Caco-2 (cell line): ENCODE measurements at regions not wholly inside any gene's neighbourhood (a gene's known extent, or its start where the extent isn't known, plus 50 kb on each side); places are given as distances from the start of the nearest gene placed in this dataset.

ENCODE experiments used
- BruUV-seq: library from RNA; stranded (reverse); fragments of 400-500 nt; replicated peaks from 2 replicates; lab custom pipeline; 2021; lab: Mats Ljungman, UMichigan
- CTCF ChIA-PET: fragments of 300-600 bp; sonication (Branson Sonifier 250); formaldehyde crosslinking; loops from one replicate; lab custom pipeline; 2022; ENCODE audit warnings: antibody characterized with exemption; lab: Charles Lee
- POLR2A ChIA-PET: fragments of 300-600 bp; sonication (Branson Sonifier 250); formaldehyde crosslinking; loops from one replicate; lab custom pipeline; 2022; ENCODE audit warnings: antibody characterized with exemption; lab: Charles Lee
- DNase-seq, 2 experiments: peaks; one replicate each; pipeline versions ENCODE4 v3.0.0 to v3.0.0-alpha.2; 2020 to 2022
- H3K27me3 ChIP-seq: replicated peaks from 2 replicates; pipeline ENCODE4 v1.6.0; 2011; ENCODE audit warnings: low read length; ENCODE audit not compliant: control insufficient read depth, insufficient read depth
- H3K36me3 ChIP-seq: 2 replicates; pipeline ENCODE4 v1.5.1; 2011; ENCODE audit warnings: low read length; ENCODE audit not compliant: control insufficient read depth, insufficient read depth
- H3K4me1 ChIP-seq: fragments of 250-450 bp; sonication (Bioruptor Pico); 2 replicates; pipeline ENCODE4 v1.5.1; 2020; ENCODE audit warnings: mild to moderate bottlenecking
- H3K4me3 ChIP-seq: 2 replicates; pipeline ENCODE4 v1.5.1; 2011; ENCODE audit warnings: low read depth, mild to moderate bottlenecking, control low read depth, low read length
- H3K9me3 ChIP-seq: fragments of 250-450 bp; sonication (Bioruptor Pico); 2 replicates; pipeline ENCODE4 v1.5.1; 2020; ENCODE audit warnings: mild to moderate bottlenecking, moderate library complexity
- H3K27ac Mint-ChIP-seq: one replicate; pipeline ENCODE4 v1.8.0; 2022; ENCODE audit warnings: mixed read lengths; ENCODE audit not compliant: unreplicated experiment
- H3K27me3 Mint-ChIP-seq: one replicate; pipeline ENCODE4 v1.8.0; 2022; ENCODE audit warnings: mixed read lengths; ENCODE audit not compliant: insufficient read depth, unreplicated experiment
- H3K36me3 Mint-ChIP-seq: one replicate; pipeline ENCODE4 v1.8.0; 2022; ENCODE audit warnings: mild to moderate bottlenecking, mixed read lengths; ENCODE audit not compliant: insufficient read depth, unreplicated experiment
- H3K4me1 Mint-ChIP-seq: one replicate; pipeline ENCODE4 v1.8.0; 2022; ENCODE audit warnings: low read depth, mixed read lengths; ENCODE audit not compliant: unreplicated experiment
- H3K4me3 Mint-ChIP-seq: one replicate; pipeline ENCODE4 v1.8.0; 2022; ENCODE audit warnings: mild to moderate bottlenecking, moderate library complexity, mixed read lengths; ENCODE audit not compliant: unreplicated experiment
- H3K9me3 Mint-ChIP-seq: one replicate; pipeline ENCODE4 v1.8.0; 2022; ENCODE audit warnings: mixed read lengths; ENCODE audit not compliant: unreplicated experiment
- intact Hi-C: fragments of 100-400 bp; cut with micrococcal nuclease; formaldehyde crosslinking; loops from one replicate; pipeline ENCODE4 v1.10.0; 2022; ENCODE audit not compliant: unreplicated experiment
- TF ChIP-seq, protein P1 (sequence below), 2 experiments: fragments of 200-600 bp in 1 of 2; IDR thresholded peaks; 1 replicate in 1 of 2; 2 replicates in 1 of 2; pipeline versions ENCODE4 v1.5.1 to v1.8.0; 2011 to 2022; ENCODE audit warnings: antibody characterized with exemption in 1 of 2, control low read depth in 1 of 2, inconsistent platforms in 1 of 2, low read depth in 1 of 2, low read length in 1 of 2, mild to moderate bottlenecking in 1 of 2, moderate library complexity in 1 of 2; ENCODE audit not compliant: insufficient read depth in 1 of 2, severe bottlenecking in 1 of 2, unreplicated experiment in 1 of 2

DNA sequence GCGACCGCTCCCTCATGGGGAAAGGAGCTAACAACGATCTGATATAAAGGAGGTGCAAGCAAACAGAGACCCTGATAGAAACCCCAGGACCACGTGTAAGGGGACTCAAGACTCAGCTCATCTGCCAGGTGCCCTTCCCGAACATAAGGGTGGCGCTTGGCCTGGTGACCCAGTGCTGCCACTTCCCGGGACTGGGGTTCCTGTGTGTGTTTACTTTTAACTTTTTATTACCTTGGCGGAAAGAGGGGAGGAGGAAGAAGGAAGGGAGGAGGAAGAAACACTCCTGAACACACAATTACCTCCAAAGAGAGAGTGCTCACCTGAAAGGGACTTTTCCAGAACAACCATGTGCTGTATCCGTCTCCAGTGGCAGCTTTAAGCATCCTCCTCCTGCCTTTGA is 56.5 kb upstream of the EDAR start:
- DNase-seq: peak in 1 of 2 experiments; percentile 14
- H3K36me3 Mint-ChIP-seq: no peaks in the 10 kb centered on the region
- no TSS peak for BruUV-seq
- H3K27me3 Mint-ChIP-seq: no peaks in the 10 kb centered on the region
- intact Hi-C loops: no loop called here
- H3K4me1 Mint-ChIP-seq: peaks cover 6% of the 10 kb centered on the region
- no peak overlapping the region for H3K4me3 ChIP-seq
- no peaks in the 10 kb centered on the region for H3K9me3 ChIP-seq
- TF ChIP-seq, protein P1, sequence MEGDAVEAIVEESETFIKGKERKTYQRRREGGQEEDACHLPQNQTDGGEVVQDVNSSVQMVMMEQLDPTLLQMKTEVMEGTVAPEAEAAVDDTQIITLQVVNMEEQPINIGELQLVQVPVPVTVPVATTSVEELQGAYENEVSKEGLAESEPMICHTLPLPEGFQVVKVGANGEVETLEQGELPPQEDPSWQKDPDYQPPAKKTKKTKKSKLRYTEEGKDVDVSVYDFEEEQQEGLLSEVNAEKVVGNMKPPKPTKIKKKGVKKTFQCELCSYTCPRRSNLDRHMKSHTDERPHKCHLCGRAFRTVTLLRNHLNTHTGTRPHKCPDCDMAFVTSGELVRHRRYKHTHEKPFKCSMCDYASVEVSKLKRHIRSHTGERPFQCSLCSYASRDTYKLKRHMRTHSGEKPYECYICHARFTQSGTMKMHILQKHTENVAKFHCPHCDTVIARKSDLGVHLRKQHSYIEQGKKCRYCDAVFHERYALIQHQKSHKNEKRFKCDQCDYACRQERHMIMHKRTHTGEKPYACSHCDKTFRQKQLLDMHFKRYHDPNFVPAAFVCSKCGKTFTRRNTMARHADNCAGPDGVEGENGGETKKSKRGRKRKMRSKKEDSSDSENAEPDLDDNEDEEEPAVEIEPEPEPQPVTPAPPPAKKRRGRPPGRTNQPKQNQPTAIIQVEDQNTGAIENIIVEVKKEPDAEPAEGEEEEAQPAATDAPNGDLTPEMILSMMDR (IDR thresholded peaks at IDR 0.05; ENCODE audit: insufficient read depth in 1 of 2, low read depth in 1 of 2, low read length in 1 of 2, severe bottlenecking in 1 of 2, unreplicated experiment in 1 of 2): no peak
- H3K4me3 Mint-ChIP-seq: no peak overlapping the region
- ChIA-PET POLR2A (no interaction called here), CTCF (no interaction called here)
- H3K27ac Mint-ChIP-seq: no peak overlapping the region
- no peaks in the 10 kb centered on the region for H3K27me3 ChIP-seq
- no peaks in the 10 kb centered on the region for H3K9me3 Mint-ChIP-seq
- no peaks in the 10 kb centered on the region for H3K36me3 ChIP-seq
- H3K4me1 ChIP-seq: peaks cover 5% of the 10 kb centered on the region; the same call in 1 of the 2 replicates

DNA sequence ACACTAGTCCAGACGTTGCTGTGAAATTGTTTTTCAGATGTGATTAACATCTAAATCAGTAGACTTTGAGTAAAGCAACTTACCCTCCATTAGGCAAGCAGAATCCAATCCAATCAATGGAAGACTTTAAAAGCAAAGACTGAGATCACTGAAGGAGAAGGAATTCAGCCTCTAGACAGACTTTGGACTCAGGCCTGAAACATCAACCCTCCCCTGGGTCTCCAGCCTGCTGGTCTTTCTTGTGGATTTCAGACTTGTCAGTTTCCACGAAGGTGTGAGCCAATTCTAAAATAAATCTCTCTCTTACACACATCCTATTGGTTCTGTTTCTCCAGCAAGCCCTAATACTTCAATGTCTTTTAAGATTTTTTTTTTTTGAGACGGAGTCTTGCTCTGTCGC is 50.0 kb upstream of the EDAR start:
- ChIA-PET CTCF (no interaction called here), POLR2A (no interaction called here)
- H3K36me3 Mint-ChIP-seq: no peaks in the 10 kb centered on the region
- no peaks in the 10 kb centered on the region for H3K27me3 Mint-ChIP-seq
- TF ChIP-seq, protein P1 (IDR thresholded peaks at IDR 0.05; ENCODE audit: insufficient read depth in 1 of 2, low read depth in 1 of 2, low read length in 1 of 2, severe bottlenecking in 1 of 2, unreplicated experiment in 1 of 2): no peak
- no peaks in the 10 kb centered on the region for H3K4me1 Mint-ChIP-seq
- no peak overlapping the region for H3K4me3 ChIP-seq
- no peak overlapping the region for H3K4me3 Mint-ChIP-seq
- H3K9me3 Mint-ChIP-seq: no peaks in the 10 kb centered on the region
- no peak for DNase-seq
- no peak overlapping the region for H3K27ac Mint-ChIP-seq
- intact Hi-C loops: no loop called here
- no peaks in the 10 kb centered on the region for H3K9me3 ChIP-seq
- no peaks in the 10 kb centered on the region for H3K27me3 ChIP-seq
- no peaks in the 10 kb centered on the region for H3K36me3 ChIP-seq
- H3K4me1 ChIP-seq: peaks cover 14% of the 10 kb centered on the region
- BruUV-seq: no TSS peak
